ENCODE measurements at regions not wholly inside any gene's neighbourhood (a gene's known extent, or its start where the extent isn't known, plus 50 kb on each side); places are given as distances from the start of the nearest gene placed in this dataset.

- TF ChIP-seq, protein P1, sequence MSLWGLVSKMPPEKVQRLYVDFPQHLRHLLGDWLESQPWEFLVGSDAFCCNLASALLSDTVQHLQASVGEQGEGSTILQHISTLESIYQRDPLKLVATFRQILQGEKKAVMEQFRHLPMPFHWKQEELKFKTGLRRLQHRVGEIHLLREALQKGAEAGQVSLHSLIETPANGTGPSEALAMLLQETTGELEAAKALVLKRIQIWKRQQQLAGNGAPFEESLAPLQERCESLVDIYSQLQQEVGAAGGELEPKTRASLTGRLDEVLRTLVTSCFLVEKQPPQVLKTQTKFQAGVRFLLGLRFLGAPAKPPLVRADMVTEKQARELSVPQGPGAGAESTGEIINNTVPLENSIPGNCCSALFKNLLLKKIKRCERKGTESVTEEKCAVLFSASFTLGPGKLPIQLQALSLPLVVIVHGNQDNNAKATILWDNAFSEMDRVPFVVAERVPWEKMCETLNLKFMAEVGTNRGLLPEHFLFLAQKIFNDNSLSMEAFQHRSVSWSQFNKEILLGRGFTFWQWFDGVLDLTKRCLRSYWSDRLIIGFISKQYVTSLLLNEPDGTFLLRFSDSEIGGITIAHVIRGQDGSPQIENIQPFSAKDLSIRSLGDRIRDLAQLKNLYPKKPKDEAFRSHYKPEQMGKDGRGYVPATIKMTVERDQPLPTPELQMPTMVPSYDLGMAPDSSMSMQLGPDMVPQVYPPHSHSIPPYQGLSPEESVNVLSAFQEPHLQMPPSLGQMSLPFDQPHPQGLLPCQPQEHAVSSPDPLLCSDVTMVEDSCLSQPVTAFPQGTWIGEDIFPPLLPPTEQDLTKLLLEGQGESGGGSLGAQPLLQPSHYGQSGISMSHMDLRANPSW (CRISPR knock-in tag; IDR thresholded peaks at IDR 0.05), result no peak
- TF ChIP-seq, protein P2, sequence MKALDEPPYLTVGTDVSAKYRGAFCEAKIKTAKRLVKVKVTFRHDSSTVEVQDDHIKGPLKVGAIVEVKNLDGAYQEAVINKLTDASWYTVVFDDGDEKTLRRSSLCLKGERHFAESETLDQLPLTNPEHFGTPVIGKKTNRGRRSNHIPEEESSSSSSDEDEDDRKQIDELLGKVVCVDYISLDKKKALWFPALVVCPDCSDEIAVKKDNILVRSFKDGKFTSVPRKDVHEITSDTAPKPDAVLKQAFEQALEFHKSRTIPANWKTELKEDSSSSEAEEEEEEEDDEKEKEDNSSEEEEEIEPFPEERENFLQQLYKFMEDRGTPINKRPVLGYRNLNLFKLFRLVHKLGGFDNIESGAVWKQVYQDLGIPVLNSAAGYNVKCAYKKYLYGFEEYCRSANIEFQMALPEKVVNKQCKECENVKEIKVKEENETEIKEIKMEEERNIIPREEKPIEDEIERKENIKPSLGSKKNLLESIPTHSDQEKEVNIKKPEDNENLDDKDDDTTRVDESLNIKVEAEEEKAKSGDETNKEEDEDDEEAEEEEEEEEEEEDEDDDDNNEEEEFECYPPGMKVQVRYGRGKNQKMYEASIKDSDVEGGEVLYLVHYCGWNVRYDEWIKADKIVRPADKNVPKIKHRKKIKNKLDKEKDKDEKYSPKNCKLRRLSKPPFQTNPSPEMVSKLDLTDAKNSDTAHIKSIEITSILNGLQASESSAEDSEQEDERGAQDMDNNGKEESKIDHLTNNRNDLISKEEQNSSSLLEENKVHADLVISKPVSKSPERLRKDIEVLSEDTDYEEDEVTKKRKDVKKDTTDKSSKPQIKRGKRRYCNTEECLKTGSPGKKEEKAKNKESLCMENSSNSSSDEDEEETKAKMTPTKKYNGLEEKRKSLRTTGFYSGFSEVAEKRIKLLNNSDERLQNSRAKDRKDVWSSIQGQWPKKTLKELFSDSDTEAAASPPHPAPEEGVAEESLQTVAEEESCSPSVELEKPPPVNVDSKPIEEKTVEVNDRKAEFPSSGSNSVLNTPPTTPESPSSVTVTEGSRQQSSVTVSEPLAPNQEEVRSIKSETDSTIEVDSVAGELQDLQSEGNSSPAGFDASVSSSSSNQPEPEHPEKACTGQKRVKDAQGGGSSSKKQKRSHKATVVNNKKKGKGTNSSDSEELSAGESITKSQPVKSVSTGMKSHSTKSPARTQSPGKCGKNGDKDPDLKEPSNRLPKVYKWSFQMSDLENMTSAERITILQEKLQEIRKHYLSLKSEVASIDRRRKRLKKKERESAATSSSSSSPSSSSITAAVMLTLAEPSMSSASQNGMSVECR (CRISPR knock-in tag; IDR thresholded peaks at IDR 0.05), result no peak
- TF ChIP-seq NR2F6 (CRISPR knock-in tag; IDR thresholded peaks at IDR 0.05) (0 out of 2 replicates have a peak, but pooled peaks have one; percentile 51), MTA3 (IDR thresholded peaks at IDR 0.05; ENCODE audit: borderline replicate concordance) (0 out of 2 replicates have a peak, but pooled peaks have one; percentile 66), BRD9 (IDR thresholded peaks at IDR 0.05; ENCODE audit: low read depth, partially characterized antibody) (peak; percentile 70), ARID1B (IDR thresholded peaks at IDR 0.05) (peak; percentile 87), MAZ (CRISPR knock-in tag; conservative IDR thresholded peaks at IDR 0.05 in 1 of 2, IDR thresholded peaks at IDR 0.05 in 1 of 2) (peak in 1 of 2 experiments; percentile 23; a peak in 1 of 4 replicates), RAD51 (IDR thresholded peaks at IDR 0.05; ENCODE audit: borderline replicate concordance, low read depth) (no peak), SMAD3 (CRISPR knock-in tag; conservative IDR thresholded peaks at IDR 0.05) (0 out of 2 replicates have a peak, but pooled peaks have one; percentile 18), MTA2 (IDR thresholded peaks at IDR 0.05; ENCODE audit: low read depth) (peak; percentile 50; the same call in 1 of the 2 replicates), CCAR2 (IDR thresholded peaks at IDR 0.05; ENCODE audit: low read depth, low read length) (no peak), SMARCA4 (IDR thresholded peaks at IDR 0.05) (peak; percentile 89), HDAC3 (IDR thresholded peaks at IDR 0.05; ENCODE audit: borderline replicate concordance, partially characterized antibody) (no peak), TGIF2 (CRISPR knock-in tag; IDR thresholded peaks at IDR 0.05) (no peak), MAFK (IDR thresholded peaks at IDR 0.05; ENCODE audit: low read length) (no peak), TCF3 (CRISPR knock-in tag; IDR thresholded peaks at IDR 0.05) (no peak), ZNF146 (CRISPR knock-in tag; IDR thresholded peaks at IDR 0.05; ENCODE audit: unreplicated experiment) (no peak), SAFB (IDR thresholded peaks at IDR 0.05; ENCODE audit: borderline replicate concordance, low read depth, low read length) (peak; percentile 44; the same call in 1 of the 2 replicates), CHCHD3 (CRISPR knock-in tag; IDR thresholded peaks at IDR 0.05) (no peak), RNF2 (IDR thresholded peaks at IDR 0.05) (0 out of 2 replicates have a peak, but pooled peaks have one; percentile 47), POLR2B (IDR thresholded peaks at IDR 0.05; ENCODE audit: low read depth, partially characterized antibody) (peak; percentile 35), ZNF197 (CRISPR knock-in tag; IDR thresholded peaks at IDR 0.05; ENCODE audit: low read depth) (no peak), TEAD1 (CRISPR knock-in tag; IDR thresholded peaks at IDR 0.05) (no peak), SAP30 (IDR thresholded peaks at IDR 0.05; ENCODE audit: borderline replicate concordance, insufficient read depth, low read depth, low read length, poor library complexity, severe bottlenecking) (no peak)
These were observed 169.2 kb upstream of the HMGA2 start (continued) for GRCh38 chr12:65655074-65655493.
